ENCODE measurements at regions not wholly inside any gene's neighbourhood (a gene's known extent, or its start where the extent isn't known, plus 50 kb on each side); places are given as distances from the start of the nearest gene placed in this dataset.

GRCh38 chr4:112854420-112854819 lies 195.0 kb upstream of the ANK2 start:
- TF ChIP-seq CTCF (conservative IDR thresholded peaks at IDR 0.05): no peak
- TF ChIP-seq ZFX (IDR thresholded peaks at IDR 0.05): no peak
